ENCODE measurements at regions not wholly inside any gene's neighbourhood (a gene's known extent, or its start where the extent isn't known, plus 50 kb on each side); places are given as distances from the start of the nearest gene placed in this dataset.

DNA sequence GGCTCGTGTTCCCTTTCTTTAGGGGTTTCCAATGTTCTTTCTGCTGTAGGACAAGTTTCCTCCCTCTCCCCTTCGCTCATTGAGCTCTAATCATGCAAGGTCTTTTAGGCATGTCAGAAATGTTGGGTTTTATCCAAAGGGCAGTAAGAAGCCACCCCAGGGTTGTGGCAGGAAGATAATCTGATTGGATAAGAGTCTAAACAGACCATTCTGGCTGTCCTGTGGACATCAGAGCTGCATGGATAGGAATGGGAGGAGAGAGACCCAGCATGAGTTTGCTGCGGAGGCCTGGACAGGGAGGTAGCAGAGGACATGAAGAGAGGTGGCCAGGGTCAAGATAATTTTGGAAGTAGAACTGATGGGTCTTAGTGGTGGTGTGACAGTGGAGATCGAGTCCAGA is 88.2 kb downstream of the ACKR3 start:
- Histone ChIP-seq H3K9me3 (replicated peaks; ENCODE audit: insufficient read depth, low read length) (no peaks in the 10 kb centered on the region), H3K27me3 (replicated peaks; ENCODE audit: insufficient read depth, low read length) (no peaks in the 10 kb centered on the region), H3K4me3 (ENCODE audit: low read length) (no peak overlapping the region), H3K9ac (ENCODE audit: low read length) (no peak overlapping the region), H3K4me2 (ENCODE audit: low read depth, low read length) (no peak overlapping the region), H4K20me1 (ENCODE audit: insufficient read depth, low read length) (no peaks in the 10 kb centered on the region), H3K79me2 (ENCODE audit: low read length) (no peaks in the 10 kb centered on the region), H3K4me1 (ENCODE audit: low read length) (no peaks in the 10 kb centered on the region), H3K27ac (ENCODE audit: low read length) (no peak overlapping the region), H3F3A (ENCODE audit: insufficient read depth, low read length) (no peaks in the 10 kb centered on the region), H3K9me2 (replicated peaks; ENCODE audit: insufficient read depth, low read length) (no peaks in the 10 kb centered on the region), H3K36me3 (replicated peaks; ENCODE audit: insufficient read depth, low read length) (no peaks in the 10 kb centered on the region), H2AFZ (ENCODE audit: low read length) (no peak overlapping the region)
- DNase-seq, result no peak
- TF ChIP-seq EZH2phosphoT487 (IDR thresholded peaks at IDR 0.05; ENCODE audit: low read length), result no peak

DNA sequence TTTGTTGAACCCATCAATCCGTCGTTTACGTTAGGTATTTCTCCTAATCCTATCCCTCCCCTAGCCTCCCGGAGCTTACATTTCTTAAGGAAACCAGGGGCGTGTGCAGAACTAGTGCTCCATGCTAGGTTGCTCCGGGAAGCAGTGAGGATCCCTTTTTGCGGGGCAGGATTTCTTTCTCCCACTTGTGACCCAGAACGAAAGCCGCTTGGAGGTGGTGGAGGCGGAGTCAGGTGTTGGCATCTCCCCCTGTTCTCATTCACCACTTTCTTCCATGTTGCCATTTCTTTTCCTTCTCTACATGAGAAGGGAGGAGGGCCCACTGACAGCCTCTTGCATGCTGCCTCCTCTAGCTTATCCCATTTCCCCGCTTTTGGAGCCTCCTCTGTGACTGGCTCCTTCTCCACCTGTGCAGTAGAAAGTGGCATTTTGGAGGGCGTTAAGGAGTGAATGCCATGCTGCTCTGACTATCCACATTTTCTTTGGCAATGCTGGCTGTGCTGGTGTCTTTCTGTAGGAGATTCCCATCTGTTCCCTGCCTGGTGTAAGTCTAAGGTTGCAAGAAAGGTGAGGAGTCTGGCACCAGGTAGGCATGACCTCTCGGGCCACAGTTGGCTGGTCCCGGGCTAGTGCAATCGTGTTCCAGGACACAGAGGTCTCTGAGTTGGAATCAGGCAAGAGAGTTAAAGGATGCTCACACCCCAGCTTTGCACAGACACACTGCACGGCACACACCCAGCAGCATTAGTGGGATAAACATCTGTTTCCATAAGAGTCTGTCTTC is 89.5 kb downstream of the ACKR3 start:
- Histone ChIP-seq H2AFZ (ENCODE audit: low read length) (no peak overlapping the region), H3F3A (ENCODE audit: insufficient read depth, low read length) (no peaks in the 10 kb centered on the region), H3K27ac (ENCODE audit: low read length) (no peak overlapping the region), H4K20me1 (ENCODE audit: insufficient read depth, low read length) (no peaks in the 10 kb centered on the region), H3K27me3 (replicated peaks; ENCODE audit: insufficient read depth, low read length) (no peaks in the 10 kb centered on the region), H3K9me2 (replicated peaks; ENCODE audit: insufficient read depth, low read length) (no peaks in the 10 kb centered on the region), H3K4me3 (ENCODE audit: low read length) (no peak overlapping the region), H3K79me2 (ENCODE audit: low read length) (no peaks in the 10 kb centered on the region), H3K4me1 (ENCODE audit: low read length) (no peaks in the 10 kb centered on the region), H3K4me2 (ENCODE audit: low read depth, low read length) (no peak overlapping the region), H3K9me3 (replicated peaks; ENCODE audit: insufficient read depth, low read length) (no peaks in the 10 kb centered on the region), H3K36me3 (replicated peaks; ENCODE audit: insufficient read depth, low read length) (no peaks in the 10 kb centered on the region), H3K9ac (ENCODE audit: low read length) (no peak overlapping the region)
- no peak for DNase-seq
- TF ChIP-seq, protein P1, sequence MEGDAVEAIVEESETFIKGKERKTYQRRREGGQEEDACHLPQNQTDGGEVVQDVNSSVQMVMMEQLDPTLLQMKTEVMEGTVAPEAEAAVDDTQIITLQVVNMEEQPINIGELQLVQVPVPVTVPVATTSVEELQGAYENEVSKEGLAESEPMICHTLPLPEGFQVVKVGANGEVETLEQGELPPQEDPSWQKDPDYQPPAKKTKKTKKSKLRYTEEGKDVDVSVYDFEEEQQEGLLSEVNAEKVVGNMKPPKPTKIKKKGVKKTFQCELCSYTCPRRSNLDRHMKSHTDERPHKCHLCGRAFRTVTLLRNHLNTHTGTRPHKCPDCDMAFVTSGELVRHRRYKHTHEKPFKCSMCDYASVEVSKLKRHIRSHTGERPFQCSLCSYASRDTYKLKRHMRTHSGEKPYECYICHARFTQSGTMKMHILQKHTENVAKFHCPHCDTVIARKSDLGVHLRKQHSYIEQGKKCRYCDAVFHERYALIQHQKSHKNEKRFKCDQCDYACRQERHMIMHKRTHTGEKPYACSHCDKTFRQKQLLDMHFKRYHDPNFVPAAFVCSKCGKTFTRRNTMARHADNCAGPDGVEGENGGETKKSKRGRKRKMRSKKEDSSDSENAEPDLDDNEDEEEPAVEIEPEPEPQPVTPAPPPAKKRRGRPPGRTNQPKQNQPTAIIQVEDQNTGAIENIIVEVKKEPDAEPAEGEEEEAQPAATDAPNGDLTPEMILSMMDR (IDR thresholded peaks at IDR 0.05; ENCODE audit: low read length), result no peak
- TF ChIP-seq EZH2phosphoT487 (IDR thresholded peaks at IDR 0.05; ENCODE audit: low read length) (no peak), EZH2 (optimal IDR thresholded peaks at IDR 0.05; ENCODE audit: low read depth, low read length) (no peak)

GRCh38 chr2:236659758-236660150 is 90.1 kb downstream of the ACKR3 start:
- Histone ChIP-seq H3K9ac (ENCODE audit: low read length) (no peak overlapping the region), H3K27ac (ENCODE audit: low read length) (no peak overlapping the region), H3K4me1 (ENCODE audit: low read length) (no peaks in the 10 kb centered on the region), H3K79me2 (ENCODE audit: low read length) (no peaks in the 10 kb centered on the region), H3K4me3 (ENCODE audit: low read length) (no peak overlapping the region), H4K20me1 (ENCODE audit: insufficient read depth, low read length) (no peaks in the 10 kb centered on the region), H3K4me2 (ENCODE audit: low read depth, low read length) (no peak overlapping the region), H3K9me3 (replicated peaks; ENCODE audit: insufficient read depth, low read length) (no peaks in the 10 kb centered on the region), H3K9me2 (replicated peaks; ENCODE audit: insufficient read depth, low read length) (no peaks in the 10 kb centered on the region), H3K36me3 (replicated peaks; ENCODE audit: insufficient read depth, low read length) (no peaks in the 10 kb centered on the region), H3K27me3 (replicated peaks; ENCODE audit: insufficient read depth, low read length) (no peaks in the 10 kb centered on the region), H2AFZ (ENCODE audit: low read length) (no peak overlapping the region), H3F3A (ENCODE audit: insufficient read depth, low read length) (no peaks in the 10 kb centered on the region)
- TF ChIP-seq EZH2phosphoT487 (IDR thresholded peaks at IDR 0.05; ENCODE audit: low read length) (no peak), EZH2 (optimal IDR thresholded peaks at IDR 0.05; ENCODE audit: low read depth, low read length) (no peak)
- TF ChIP-seq, protein P1 (IDR thresholded peaks at IDR 0.05; ENCODE audit: low read length), result no peak
- no peak for DNase-seq

DNA sequence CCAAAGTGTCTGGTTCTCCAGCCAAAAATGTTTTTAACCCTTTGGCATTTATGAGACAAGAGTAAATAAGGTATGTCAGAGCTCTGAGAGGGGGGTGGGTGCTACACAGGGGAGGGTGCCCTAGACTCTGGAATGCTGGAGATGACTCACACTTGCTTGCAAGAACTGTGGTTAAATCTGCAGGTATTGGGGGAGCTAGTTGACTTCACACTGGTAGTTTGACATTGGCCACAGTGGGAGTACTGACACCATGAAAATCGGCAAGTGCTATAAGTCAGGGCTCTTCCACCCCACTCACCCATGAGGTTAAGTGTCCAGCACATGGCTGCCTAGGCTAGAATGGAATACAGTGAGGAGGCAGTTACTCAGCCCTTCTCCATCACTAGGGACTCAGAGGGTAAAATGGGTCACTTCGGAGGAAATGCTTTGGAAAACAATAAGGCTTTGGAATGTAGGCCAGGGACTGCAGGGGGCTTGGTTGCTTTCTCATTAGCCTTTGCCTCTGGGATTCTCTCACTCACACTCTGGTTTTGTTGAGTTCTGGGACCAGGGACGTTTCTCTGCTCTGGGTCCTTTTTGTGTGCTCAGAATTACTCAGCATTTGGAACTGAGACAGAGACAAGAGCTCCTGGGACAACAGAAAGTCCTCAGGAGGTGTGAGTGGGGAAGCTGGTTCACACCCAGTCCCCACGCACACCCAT is 91.6 kb downstream of the ACKR3 start:
- H3K4me3 ChIP-seq (ENCODE audit: low read length), result no peak overlapping the region
- H3K9ac ChIP-seq (ENCODE audit: low read length), result no peak overlapping the region
- H4K20me1 ChIP-seq (ENCODE audit: insufficient read depth, low read length), result no peaks in the 10 kb centered on the region
- H3K27ac ChIP-seq (ENCODE audit: low read length), result no peak overlapping the region
- no peaks in the 10 kb centered on the region for H3F3A ChIP-seq (ENCODE audit: insufficient read depth, low read length)
- H2AFZ ChIP-seq (ENCODE audit: low read length), result no peak overlapping the region
- H3K79me2 ChIP-seq (ENCODE audit: low read length), result no peaks in the 10 kb centered on the region
- no peaks in the 10 kb centered on the region for H3K4me1 ChIP-seq (ENCODE audit: low read length)
- H3K9me3 ChIP-seq (replicated peaks; ENCODE audit: insufficient read depth, low read length), result no peaks in the 10 kb centered on the region
- no peaks in the 10 kb centered on the region for H3K27me3 ChIP-seq (replicated peaks; ENCODE audit: insufficient read depth, low read length)
- no peaks in the 10 kb centered on the region for H3K9me2 ChIP-seq (replicated peaks; ENCODE audit: insufficient read depth, low read length)
- no peak for DNase-seq
- no peak overlapping the region for H3K4me2 ChIP-seq (ENCODE audit: low read depth, low read length)
- TF ChIP-seq EZH2phosphoT487 (IDR thresholded peaks at IDR 0.05; ENCODE audit: low read length), result no peak
- TF ChIP-seq EZH2 (optimal IDR thresholded peaks at IDR 0.05; ENCODE audit: low read depth, low read length), result no peak
- TF ChIP-seq, protein P1 (IDR thresholded peaks at IDR 0.05; ENCODE audit: low read length), result no peak
- no peaks in the 10 kb centered on the region for H3K36me3 ChIP-seq (replicated peaks; ENCODE audit: insufficient read depth, low read length)
